H1 (cell line): ENCODE measurements at regions not wholly inside any gene's neighbourhood (a gene's known extent, or its start where the extent isn't known, plus 50 kb on each side); places are given as distances from the start of the nearest gene placed in this dataset.
A peak's percentile ranks its signal among the peaks of the same experiment; 100 is the strongest.

ENCODE experiments used
- ASH2L ChIP-seq: fragments of 200-600, 300-600 bp; sonication (generic); IDR thresholded peaks from one replicate; pipeline ENCODE4 v1.7.1; 2017; ENCODE audit warnings: low read length
- ATF3 ChIP-seq: IDR thresholded peaks from 2 replicates; pipeline ENCODE4 v1.6.1; 2011; ENCODE audit warnings: low read depth, mild to moderate bottlenecking, low read length; ENCODE audit not compliant: insufficient read depth
- CHD2 ChIP-seq: IDR thresholded peaks from 2 replicates; pipeline ENCODE4 v1.6.1; 2012; ENCODE audit warnings: low read length, improper control_type of control experiment
- CTCF ChIP-seq, 3 experiments: IDR thresholded peaks; 1 replicate in 2 of 3; 2 replicates in 1 of 3; pipeline versions ENCODE4 v1.5.1 to v1.6.1; 2011; ENCODE audit warnings: low read length in 3 of 3, mild to moderate bottlenecking in 3 of 3, inconsistent platforms in 2 of 3, low read depth in 1 of 3, moderate library complexity in 1 of 3; ENCODE audit not compliant: insufficient read depth in 1 of 3; ENCODE audit errors: control extremely low read depth in 1 of 3
- MAFK ChIP-seq: IDR thresholded peaks from 2 replicates; pipeline ENCODE4 v1.6.1; 2012; ENCODE audit warnings: low read depth, mild to moderate bottlenecking, improper control_type of control experiment, low read length
- POLR2A ChIP-seq, 2 experiments: IDR thresholded peaks; 1 replicate in 1 of 2; 2 replicates in 1 of 2; pipeline ENCODE4 v1.6.1; 2011; ENCODE audit warnings: low read depth in 2 of 2, low read length in 2 of 2, mild to moderate bottlenecking in 2 of 2; ENCODE audit errors: control extremely low read depth in 1 of 2
- POLR2AphosphoS5 ChIP-seq: IDR thresholded peaks from 2 replicates; pipeline ENCODE4 v1.6.1; 2011; ENCODE audit warnings: low read depth, low read length
- RAD21 ChIP-seq, 2 experiments: IDR thresholded peaks in 1 of 2; conservative IDR thresholded peaks in 1 of 2; 2 replicates each; pipeline ENCODE4 v1.6.1; 2011; ENCODE audit warnings: low read depth in 2 of 2, low read length in 2 of 2, improper control_type of control experiment in 1 of 2, inconsistent platforms in 1 of 2, mild to moderate bottlenecking in 1 of 2, moderate library complexity in 1 of 2
- RBBP5 ChIP-seq: IDR thresholded peaks from 2 replicates; pipeline ENCODE4 v1.7.1; 2012; ENCODE audit warnings: low read depth, mild to moderate bottlenecking, inconsistent platforms, low read length, moderate library complexity, borderline replicate concordance
- SIX5 ChIP-seq: IDR thresholded peaks from 2 replicates; pipeline ENCODE4 v1.6.1; 2011; ENCODE audit warnings: mild to moderate bottlenecking, low read depth, low read length
- TF ChIP-seq, protein P1 (sequence below): IDR thresholded peaks from 2 replicates; pipeline ENCODE4 v1.6.1; 2012; ENCODE audit warnings: inconsistent platforms
- TF ChIP-seq, protein P2 (sequence below): IDR thresholded peaks from 2 replicates; pipeline ENCODE4 v1.6.1; 2012; ENCODE audit warnings: low read length, inconsistent platforms

DNA sequence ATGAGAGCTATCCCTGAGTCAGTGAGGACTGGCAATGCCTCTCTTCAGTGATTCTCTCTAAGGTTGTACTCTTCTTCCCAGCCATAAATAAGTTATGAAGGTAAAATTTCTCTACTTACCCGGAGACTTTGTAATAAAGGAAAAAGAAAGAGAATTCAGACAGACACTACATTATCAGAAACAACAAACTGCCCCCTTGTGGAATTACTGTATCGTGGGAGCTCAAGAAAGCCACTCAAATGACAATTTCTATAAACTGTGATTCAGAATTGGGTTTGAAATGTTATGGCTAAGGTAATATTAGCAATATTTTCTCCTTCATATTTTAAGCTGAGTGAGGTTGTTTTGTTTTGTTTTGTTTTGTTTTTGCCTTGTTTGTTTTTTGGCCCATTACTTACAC is 155.8 kb upstream of the TANK start:
- TF ChIP-seq CHD2 (no peak), ATF3 (no peak), RBBP5 (no peak), MAFK (no peak), POLR2A (IDR thresholded peaks at IDR 0.05; ENCODE audit: control extremely low read depth in 1 of 2, low read depth in 2 of 2, low read length in 2 of 2) (no peak), RAD21 (IDR thresholded peaks at IDR 0.05 in 1 of 2, conservative IDR thresholded peaks at IDR 0.05 in 1 of 2; ENCODE audit: low read depth in 2 of 2, low read length in 2 of 2) (peak; percentile 44 to 49; a peak in 3 of 4 replicates), POLR2AphosphoS5 (no peak), CTCF (IDR thresholded peaks at IDR 0.05; ENCODE audit: control extremely low read depth in 1 of 3, insufficient read depth in 1 of 3, low read depth in 1 of 3, low read length in 3 of 3) (peak in 2 of 3 experiments; percentile 13 to 38; a peak in 2 of 4 replicates), SIX5 (no peak), ASH2L (no peak)
- TF ChIP-seq, protein P1, sequence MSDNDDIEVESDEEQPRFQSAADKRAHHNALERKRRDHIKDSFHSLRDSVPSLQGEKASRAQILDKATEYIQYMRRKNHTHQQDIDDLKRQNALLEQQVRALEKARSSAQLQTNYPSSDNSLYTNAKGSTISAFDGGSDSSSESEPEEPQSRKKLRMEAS, result no peak
- TF ChIP-seq, protein P2, sequence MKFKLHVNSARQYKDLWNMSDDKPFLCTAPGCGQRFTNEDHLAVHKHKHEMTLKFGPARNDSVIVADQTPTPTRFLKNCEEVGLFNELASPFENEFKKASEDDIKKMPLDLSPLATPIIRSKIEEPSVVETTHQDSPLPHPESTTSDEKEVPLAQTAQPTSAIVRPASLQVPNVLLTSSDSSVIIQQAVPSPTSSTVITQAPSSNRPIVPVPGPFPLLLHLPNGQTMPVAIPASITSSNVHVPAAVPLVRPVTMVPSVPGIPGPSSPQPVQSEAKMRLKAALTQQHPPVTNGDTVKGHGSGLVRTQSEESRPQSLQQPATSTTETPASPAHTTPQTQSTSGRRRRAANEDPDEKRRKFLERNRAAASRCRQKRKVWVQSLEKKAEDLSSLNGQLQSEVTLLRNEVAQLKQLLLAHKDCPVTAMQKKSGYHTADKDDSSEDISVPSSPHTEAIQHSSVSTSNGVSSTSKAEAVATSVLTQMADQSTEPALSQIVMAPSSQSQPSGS, result no peak
